HEK293 (cell line): ENCODE measurements at regions not wholly inside any gene's neighbourhood (a gene's known extent, or its start where the extent isn't known, plus 50 kb on each side); places are given as distances from the start of the nearest gene placed in this dataset.

ENCODE experiments used
- CTCF ChIA-PET: fragments of 350-600 bp; formaldehyde crosslinking; extraction: SDS; loops from one replicate; lab custom pipeline; 2021; ENCODE audit warnings: antibody characterized with exemption; lab: Yijun Ruan, JAX
- POLR2A ChIA-PET: fragments of 300-600 bp; formaldehyde crosslinking; extraction: SDS; loops from one replicate; lab custom pipeline; 2020; ENCODE audit warnings: antibody characterized with exemption, inconsistent platforms; lab: Yijun Ruan, JAX
- H3K27ac ChIP-seq: fragments of 200-500 bp; sonication (Bioruptor generic); 2 replicates; pipeline ENCODE4 v1.5.1; 2014; ENCODE audit warnings: low read depth, low read length, control low read depth, inconsistent platforms; ENCODE audit errors: extremely low read depth
- H3K36me3 ChIP-seq, 2 experiments: fragments of 200-500 bp in 1 of 2; sonication (Bioruptor generic) in 1 of 2; 1 replicate in 1 of 2; 2 replicates in 1 of 2; pipeline ENCODE4 v1.5.1; 2014 to 2017; ENCODE audit warnings: inconsistent platforms in 2 of 2, low read length in 2 of 2; ENCODE audit not compliant: control insufficient read depth in 2 of 2, insufficient read depth in 1 of 2
- H3K4me1 ChIP-seq: fragments of 200-500 bp; sonication (Bioruptor generic); 2 replicates; pipeline ENCODE4 v1.5.1; 2014; ENCODE audit warnings: mild to moderate bottlenecking, low read length, inconsistent platforms; ENCODE audit not compliant: control insufficient read depth, insufficient read depth
- H3K4me3 ChIP-seq: 2 replicates; pipeline ENCODE4 v1.5.1; 2011; ENCODE audit warnings: low read depth, mild to moderate bottlenecking, control low read depth, low read length, moderate library complexity
- H3K9me3 ChIP-seq: fragments of 200-500 bp; sonication (Bioruptor generic); 2 replicates; pipeline ENCODE4 v1.5.1; 2014; ENCODE audit warnings: low read depth, low read length, inconsistent platforms; ENCODE audit not compliant: control insufficient read depth, insufficient read depth
- KLF10 ChIP-seq: fragments of 450-650 bp; IDR thresholded peaks from 2 replicates; pipeline ENCODE4 v1.5.1; 2018; ENCODE audit warnings: missing biosample characterization, mild to moderate bottlenecking, missing genetic modification characterization
- KLF8 ChIP-seq: fragments of 450-650 bp; formaldehyde crosslinking; IDR thresholded peaks from 2 replicates; pipeline ENCODE4 v1.5.1; 2016; ENCODE audit warnings: missing biosample characterization, missing genetic modification characterization
- PRDM10 ChIP-seq: fragments of 450-650 bp; formaldehyde crosslinking; IDR thresholded peaks from 2 replicates; pipeline ENCODE4 v1.5.1; 2016; ENCODE audit warnings: missing biosample characterization, missing genetic modification characterization
- REPIN1 ChIP-seq: fragments of 450-650 bp; formaldehyde crosslinking; IDR thresholded peaks from 2 replicates; pipeline ENCODE4 v1.5.1; 2017; ENCODE audit warnings: missing biosample characterization, missing genetic modification characterization, low read depth
- TCF7L2 ChIP-seq: IDR thresholded peaks from 2 replicates; pipeline ENCODE4 v1.6.1; 2011; ENCODE audit warnings: low read depth, mild to moderate bottlenecking, inconsistent platforms, low read length, moderate library complexity, borderline replicate concordance
- ZBTB48 ChIP-seq: fragments of 450-650 bp; formaldehyde crosslinking; IDR thresholded peaks from 2 replicates; pipeline ENCODE4 v1.5.1; 2016; ENCODE audit warnings: missing biosample characterization, missing genetic modification characterization
- ZNF140 ChIP-seq: fragments of 450-650 bp; formaldehyde crosslinking; IDR thresholded peaks from 2 replicates; pipeline ENCODE4 v1.5.1; 2016; ENCODE audit warnings: missing biosample characterization, missing genetic modification characterization
- ZNF148 ChIP-seq: fragments of 450-650 bp; formaldehyde crosslinking; IDR thresholded peaks from 2 replicates; pipeline ENCODE4 v1.5.0; 2017; ENCODE audit warnings: missing biosample characterization, missing genetic modification characterization, borderline replicate concordance
- ZNF169 ChIP-seq: fragments of 450-650 bp; formaldehyde crosslinking; IDR thresholded peaks from 2 replicates; pipeline ENCODE4 v1.5.1; 2016; ENCODE audit warnings: missing biosample characterization, missing genetic modification characterization
- ZNF248 ChIP-seq: fragments of 450-650 bp; formaldehyde crosslinking; IDR thresholded peaks from 2 replicates; pipeline ENCODE4 v1.5.1; 2017; ENCODE audit warnings: missing biosample characterization, missing genetic modification characterization
- ZNF292 ChIP-seq: fragments of 450-650 bp; formaldehyde crosslinking; IDR thresholded peaks from 2 replicates; pipeline ENCODE4 v1.5.1; 2016; ENCODE audit warnings: low read depth, missing biosample characterization, missing genetic modification characterization, borderline replicate concordance
- ZNF423 ChIP-seq: fragments of 450-650 bp; formaldehyde crosslinking; IDR thresholded peaks from 2 replicates; pipeline ENCODE4 v1.5.1; 2016; ENCODE audit warnings: missing biosample characterization, missing genetic modification characterization
- ZNF449 ChIP-seq: fragments of 450-650 bp; formaldehyde crosslinking; IDR thresholded peaks from 2 replicates; pipeline ENCODE4 v1.5.1; 2017; ENCODE audit warnings: missing biosample characterization, mild to moderate bottlenecking, missing genetic modification characterization, moderate library complexity
- ZNF548 ChIP-seq: fragments of 450-650 bp; formaldehyde crosslinking; IDR thresholded peaks from 2 replicates; pipeline ENCODE4 v1.5.1; 2016; ENCODE audit warnings: missing biosample characterization, missing genetic modification characterization
- ZNF600 ChIP-seq: fragments of 450-650 bp; formaldehyde crosslinking; IDR thresholded peaks from 2 replicates; pipeline ENCODE4 v1.5.1; 2016; ENCODE audit warnings: missing biosample characterization, missing genetic modification characterization
- ZNF624 ChIP-seq: fragments of 450-650 bp; formaldehyde crosslinking; IDR thresholded peaks from 2 replicates; pipeline ENCODE4 v1.5.1; 2017; ENCODE audit warnings: missing biosample characterization, missing genetic modification characterization
- ZNF645 ChIP-seq: fragments of 450-650 bp; formaldehyde crosslinking; IDR thresholded peaks from 2 replicates; pipeline ENCODE4; 2016; ENCODE audit warnings: missing biosample characterization, missing genetic modification characterization
- ZNF704 ChIP-seq: fragments of 450-650 bp; formaldehyde crosslinking; IDR thresholded peaks from 2 replicates; pipeline ENCODE4 v1.5.1; 2016; ENCODE audit warnings: missing biosample characterization, missing genetic modification characterization
- ZNF707 ChIP-seq: fragments of 450-650 bp; formaldehyde crosslinking; IDR thresholded peaks from 2 replicates; pipeline ENCODE4 v1.5.1; 2016; ENCODE audit warnings: missing biosample characterization, missing genetic modification characterization

- no peak overlapping the region for H3K27ac ChIP-seq
- no peak for TF ChIP-seq ZNF140 (tag by site-specific recombination)
- no peak for TF ChIP-seq PRDM10
- TF ChIP-seq ZNF704 (tag by site-specific recombination), result no peak
- no peak overlapping the region for H3K4me3 ChIP-seq
- ChIA-PET POLR2A (no interaction called here), CTCF (interaction anchor here (0.5 to 22.1 kb wide), 10 partner anchors 10 to 824 kb away, joined by 3 to 576 read pairs (median 6); no protein-coding TSS in a partner anchor)
- no peaks in the 10 kb centered on the region for H3K4me1 ChIP-seq
- no peaks in the 10 kb centered on the region for H3K9me3 ChIP-seq
- no peaks in the 10 kb centered on the region for H3K36me3 ChIP-seq
Measured at GRCh38 chrX:110414679-110415439, 56.2 kb downstream of the RTL9 start.

GRCh38 chrX:110415440-110416170 is 57.0 kb downstream of the RTL9 start:
- TF ChIP-seq ZNF449 (tag by site-specific recombination) (no peak), ZNF600 (peak; percentile 49; the same call in 1 of the 2 replicates)
- TF ChIP-seq, all 188 proteins: peak for 1
- Histone ChIP-seq H3K27ac (no peak overlapping the region), H3K36me3 (no peaks in the 10 kb centered on the region), H3K4me3 (no peak overlapping the region), H3K9me3 (no peaks in the 10 kb centered on the region), H3K4me1 (no peaks in the 10 kb centered on the region)
- CTCF ChIA-PET, result interaction anchor here (0.7 to 22.1 kb wide), 9 partner anchors 5 to 431 kb away, joined by 3 to 576 read pairs (median 6); no protein-coding TSS in a partner anchor
- POLR2A ChIA-PET, result no interaction called here

- H3K4me3 ChIP-seq, result no peak overlapping the region
- H3K27ac ChIP-seq, result no peak overlapping the region
- CTCF ChIA-PET, result interaction anchor here (0.6 to 22.1 kb wide), 6 partner anchors 7 to 340 kb away, joined by 3 to 576 read pairs (median 3); no protein-coding TSS in a partner anchor
- POLR2A ChIA-PET, result no interaction called here
- no peaks in the 10 kb centered on the region for H3K36me3 ChIP-seq
- no peaks in the 10 kb centered on the region for H3K4me1 ChIP-seq
- H3K9me3 ChIP-seq, result no peaks in the 10 kb centered on the region
- no peak for TF ChIP-seq ZNF148
- TF ChIP-seq ZNF624 (tag by site-specific recombination), result no peak
- TF ChIP-seq ZNF169 (tag by site-specific recombination), result no peak
- TF ChIP-seq ZNF292, result no peak
- no peak for TF ChIP-seq ZNF548 (tag by site-specific recombination)
- TF ChIP-seq ZBTB48, result no peak
- TF ChIP-seq TCF7L2, result no peak
- no peak for TF ChIP-seq KLF8 (tag by site-specific recombination)
- TF ChIP-seq ZNF423, result no peak
- no peak for TF ChIP-seq KLF10
- no peak for TF ChIP-seq ZNF645
- TF ChIP-seq ZNF707 (tag by site-specific recombination), result no peak
- TF ChIP-seq REPIN1 (tag by site-specific recombination), result no peak
- no peak for TF ChIP-seq ZNF248 (tag by site-specific recombination)
Measured at GRCh38 chrX:110417128-110417527, 58.5 kb downstream of the RTL9 start.
